GM18502 (cell line): ENCODE measurements at regions not wholly inside any gene's neighbourhood (a gene's known extent, or its start where the extent isn't known, plus 50 kb on each side); places are given as distances from the start of the nearest gene placed in this dataset.

Experiments used
- ATAC-seq: cut with Tn5 transposase; IDR thresholded peaks from one replicate; pipeline ENCODE4 v1.9.1; 2021; ENCODE audit warnings: mild to moderate bottlenecking; ENCODE audit not compliant: unreplicated experiment, poor library complexity

DNA sequence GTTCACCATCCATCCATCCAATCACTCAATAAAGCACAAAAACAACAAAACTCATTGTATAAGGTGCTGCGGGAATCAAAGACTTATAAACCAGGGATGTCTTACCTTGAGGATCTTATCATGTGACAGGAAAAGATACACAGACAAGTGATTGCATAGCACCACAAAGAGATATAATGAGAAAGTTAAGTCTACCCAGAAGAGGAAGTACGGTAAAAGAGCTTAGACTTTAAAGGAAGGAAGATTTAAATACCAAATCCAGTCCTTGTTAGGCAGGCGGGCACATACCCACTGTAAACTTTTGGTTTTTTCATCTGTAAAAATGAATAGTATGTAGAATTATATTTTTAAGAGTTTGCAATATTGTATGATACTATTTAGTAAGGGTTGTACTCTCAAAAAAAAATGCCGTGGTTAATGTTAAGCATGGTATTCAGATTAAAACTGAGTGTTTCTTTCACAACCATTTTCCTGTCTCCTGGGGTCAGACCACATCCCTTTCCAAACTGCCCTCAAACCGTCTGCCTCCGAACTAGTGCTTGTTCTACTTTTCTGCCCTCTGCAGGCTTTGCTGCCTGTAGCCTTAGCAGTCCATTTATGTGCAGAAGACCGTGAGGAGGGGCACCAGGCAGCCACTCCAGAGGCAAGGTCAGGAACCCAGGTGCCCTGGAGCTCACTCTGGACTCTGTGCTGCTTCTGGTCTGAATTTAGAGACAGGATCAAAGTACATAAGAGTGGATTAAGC lies 179.5 kb upstream of the SYNDIG1 start:
- no peak for ATAC-seq

DNA sequence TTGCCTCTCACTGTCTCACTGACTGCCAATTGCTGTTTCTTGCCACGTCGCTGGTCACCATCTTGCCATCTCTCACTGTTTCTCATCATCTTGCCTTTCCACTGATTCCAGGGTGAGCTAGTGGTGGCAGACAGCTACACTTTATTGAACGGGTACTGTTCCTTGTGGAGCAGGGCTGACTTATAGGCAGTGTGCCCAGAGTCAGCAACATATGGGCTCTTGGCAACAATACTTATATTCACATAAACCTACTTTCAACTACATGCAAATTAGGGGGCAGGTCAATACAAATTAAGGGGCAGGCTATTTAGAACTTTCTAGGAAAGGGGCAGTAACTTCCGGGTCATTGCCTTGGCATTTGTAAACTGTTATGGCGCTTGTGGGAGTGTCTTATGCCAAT lies 186.2 kb upstream of the SYNDIG1 start:
- ATAC-seq = no peak

DNA sequence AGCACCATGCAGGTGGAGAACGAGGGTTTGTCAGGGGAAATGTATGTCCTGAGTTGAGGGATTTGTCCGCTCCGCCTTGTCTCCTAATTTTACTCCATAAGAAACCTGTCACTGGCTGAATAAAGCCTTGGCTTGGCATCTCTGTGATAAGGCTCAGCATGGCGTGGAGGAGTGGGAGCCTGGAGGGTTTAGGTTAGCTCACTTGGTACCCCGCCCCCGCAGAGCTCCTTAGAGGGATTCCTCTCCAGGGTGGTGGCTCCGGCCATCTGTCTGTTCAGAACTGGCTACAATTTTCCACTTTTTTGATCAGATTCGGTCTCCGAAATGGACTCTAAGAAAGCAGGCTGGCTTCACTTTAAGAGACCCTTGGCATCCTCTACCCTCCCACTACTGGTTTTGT lies 192.2 kb upstream of the SYNDIG1 start:
- no peak for ATAC-seq

DNA sequence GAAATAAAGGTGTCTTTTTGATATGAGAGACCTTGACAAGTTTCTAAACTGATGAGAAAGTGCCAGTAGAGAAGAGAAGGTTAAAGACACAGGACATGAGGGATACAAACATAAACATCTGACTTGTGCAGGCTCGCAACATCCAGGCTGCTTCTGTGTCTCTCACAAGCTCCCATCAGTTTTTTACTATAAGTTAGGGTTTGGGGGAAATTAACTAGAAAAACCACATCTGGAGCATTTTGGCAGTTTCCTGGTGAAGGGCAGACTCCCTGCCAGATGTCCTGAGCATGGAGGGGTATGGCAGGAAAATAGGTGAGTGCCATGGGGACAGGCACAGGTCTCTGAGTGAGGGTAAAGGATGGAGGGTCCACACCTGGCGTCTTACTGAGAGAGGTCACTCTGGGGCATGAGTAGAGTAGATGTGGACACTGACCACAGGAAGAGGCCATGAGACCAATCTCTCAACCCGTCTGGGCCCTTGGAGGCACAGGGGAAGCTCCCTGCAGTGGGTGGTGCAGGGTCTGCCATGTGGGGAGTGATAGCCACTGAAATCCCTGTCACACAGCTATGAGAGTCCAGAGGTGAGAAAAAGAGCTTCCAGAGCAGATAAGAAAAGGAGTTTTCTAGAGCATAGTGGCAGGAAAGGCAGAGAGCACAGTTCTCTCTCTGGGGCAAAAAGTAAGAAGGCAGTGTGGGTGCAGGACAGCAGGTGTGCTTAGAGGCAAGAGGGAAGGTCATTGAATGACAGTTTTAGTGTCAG lies 193.3 kb upstream of the SYNDIG1 start:
- no peak for ATAC-seq

DNA sequence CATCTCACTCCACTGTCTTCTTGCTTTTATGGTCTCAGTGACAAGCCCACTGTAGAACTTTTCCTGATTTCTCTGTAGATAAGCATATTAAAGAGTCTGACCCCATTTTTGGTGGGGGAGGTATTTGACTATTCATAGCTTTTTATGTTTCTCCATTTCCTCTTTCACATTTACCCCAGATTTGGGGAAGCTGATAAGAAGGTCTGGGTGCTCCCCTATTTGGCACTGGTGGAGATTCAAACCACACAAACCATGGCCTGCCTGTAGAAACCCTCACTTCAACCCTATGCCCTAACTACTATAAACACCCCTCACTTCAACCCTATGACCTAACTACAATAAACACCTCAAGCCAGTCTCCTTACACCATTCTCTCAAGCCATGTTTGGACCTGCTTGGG lies 196.2 kb upstream of the SYNDIG1 start:
- no peak for ATAC-seq

DNA sequence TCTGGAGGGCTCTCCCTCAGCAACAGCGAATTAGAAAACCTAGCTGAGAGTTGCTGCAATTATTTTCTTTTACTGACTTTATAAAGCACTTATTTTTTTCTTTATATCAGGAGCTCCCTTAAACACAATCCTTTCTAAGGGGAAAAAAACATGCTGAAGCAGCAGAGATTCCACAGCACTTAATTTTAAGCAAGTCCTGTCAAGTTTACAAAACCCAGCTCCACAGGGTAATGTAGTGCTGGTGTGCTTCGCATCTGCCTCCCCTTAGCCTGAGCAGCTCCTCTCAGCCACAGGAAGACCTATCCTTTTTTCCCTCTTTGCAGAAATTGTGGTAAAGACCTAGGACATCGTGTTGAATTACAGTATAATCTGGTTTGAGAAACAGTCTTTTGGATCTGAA lies 208.1 kb upstream of the SYNDIG1 start:
- ATAC-seq = no peak

- no peak for ATAC-seq
These were observed 212.3 kb upstream of the SYNDIG1 start for GRCh38 chr20:24257171-24257570.

- no peak for ATAC-seq
These were observed 213.1 kb upstream of the SYNDIG1 start for GRCh38 chr20:24256307-24256706.

DNA sequence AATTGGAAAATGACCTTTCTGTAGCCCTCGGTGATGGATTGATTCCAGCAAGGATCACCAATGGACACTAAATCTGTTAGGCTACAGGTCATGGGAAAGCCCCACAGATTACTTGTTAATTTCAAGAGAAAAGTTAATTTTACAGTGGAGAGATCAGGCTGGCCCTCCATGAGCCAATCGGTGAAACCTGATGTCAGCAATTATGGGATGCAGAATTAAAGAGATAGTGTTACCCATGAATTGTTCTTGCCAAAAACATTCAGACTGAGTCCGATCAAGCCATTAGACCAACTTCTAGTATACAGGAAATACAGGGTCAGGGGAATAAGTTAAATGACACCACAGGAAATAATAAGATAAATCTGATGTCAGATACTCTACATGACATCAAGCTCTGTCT lies 214.9 kb upstream of the SYNDIG1 start:
- ATAC-seq = no peak

DNA sequence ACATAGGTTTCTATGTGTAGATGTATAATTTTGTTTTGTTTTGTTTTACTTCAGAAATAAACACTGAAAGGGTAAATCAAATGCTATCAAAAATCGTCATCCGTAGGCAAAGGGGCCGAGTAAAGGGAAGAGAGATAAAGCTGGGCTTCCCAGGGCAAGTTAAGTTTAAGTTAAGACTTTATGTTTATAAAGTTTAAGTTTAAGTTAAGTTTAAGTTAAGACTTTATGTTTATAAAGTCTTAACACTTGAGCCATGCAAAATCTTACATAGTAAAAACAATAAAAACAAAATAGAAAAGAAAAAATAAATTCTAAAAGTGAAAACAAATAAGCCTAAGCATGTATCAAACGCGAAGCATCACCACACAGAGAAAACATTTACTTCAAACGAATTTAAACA lies 216.1 kb upstream of the SYNDIG1 start:
- no peak for ATAC-seq

DNA sequence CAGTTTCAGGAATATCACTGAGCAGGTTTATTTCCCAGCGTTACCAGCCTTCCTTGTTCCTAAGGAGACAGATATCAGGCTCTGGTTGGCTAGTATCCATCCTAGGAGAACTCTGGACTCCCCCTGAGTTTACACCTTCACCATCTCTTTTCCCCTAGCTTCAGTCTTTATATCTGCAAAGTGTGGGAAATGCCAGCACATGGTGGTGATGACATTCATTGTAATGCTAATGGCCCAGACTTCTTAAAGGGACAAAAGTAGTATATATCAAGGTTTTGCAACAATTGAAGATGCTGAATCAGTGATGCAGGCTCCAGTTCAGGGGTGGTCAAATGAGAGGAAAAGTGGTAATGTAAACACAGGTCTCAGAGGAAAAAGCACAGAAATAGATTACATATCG lies 224.3 kb upstream of the SYNDIG1 start:
- no peak for ATAC-seq

- no peak for ATAC-seq
These were observed 226.7 kb upstream of the SYNDIG1 start for GRCh38 chr20:24242763-24243162.

DNA sequence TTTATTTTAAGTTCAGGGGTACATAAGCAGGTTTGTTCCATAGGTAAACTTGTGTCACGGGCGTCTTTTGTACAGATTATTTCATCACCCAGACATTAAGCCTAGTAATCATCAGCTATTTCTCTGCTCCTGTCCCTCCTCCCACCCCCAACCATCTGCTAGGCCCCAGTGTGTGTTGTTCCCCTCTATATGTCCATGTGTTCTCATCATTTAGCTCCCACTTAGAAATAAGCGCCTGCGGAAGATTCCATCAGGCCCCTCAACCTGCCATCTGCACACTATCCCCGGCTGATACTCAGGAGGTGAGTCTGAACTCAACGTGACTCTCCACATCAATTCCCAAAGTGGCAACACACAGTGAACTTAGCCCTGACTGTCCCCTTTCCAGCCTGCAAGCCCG lies 228.0 kb upstream of the SYNDIG1 start:
- ATAC-seq = no peak

GRCh38 chr20:24236963-24237362 lies 232.5 kb upstream of the SYNDIG1 start:
- ATAC-seq = no peak

DNA sequence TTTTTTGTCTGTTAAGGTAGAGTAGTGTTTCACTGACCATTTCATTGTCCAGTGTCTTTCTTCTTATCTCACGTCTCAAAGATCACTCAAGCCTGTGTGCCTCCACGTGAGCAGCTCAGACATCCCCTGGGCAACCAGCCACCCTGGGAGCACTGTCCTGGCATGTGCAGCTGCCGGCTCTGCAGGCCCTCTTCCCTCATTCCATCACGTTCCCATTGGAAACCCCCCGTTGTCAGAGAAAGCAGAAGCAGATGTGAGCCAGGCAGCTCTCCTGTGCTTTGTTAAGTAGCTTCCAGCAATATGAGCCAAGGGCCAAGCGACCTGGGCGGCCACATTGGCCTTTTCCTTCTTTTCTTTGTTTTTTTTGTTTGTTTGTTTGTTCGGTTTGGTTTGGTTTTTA lies 233.2 kb upstream of the SYNDIG1 start:
- ATAC-seq = no peak

DNA sequence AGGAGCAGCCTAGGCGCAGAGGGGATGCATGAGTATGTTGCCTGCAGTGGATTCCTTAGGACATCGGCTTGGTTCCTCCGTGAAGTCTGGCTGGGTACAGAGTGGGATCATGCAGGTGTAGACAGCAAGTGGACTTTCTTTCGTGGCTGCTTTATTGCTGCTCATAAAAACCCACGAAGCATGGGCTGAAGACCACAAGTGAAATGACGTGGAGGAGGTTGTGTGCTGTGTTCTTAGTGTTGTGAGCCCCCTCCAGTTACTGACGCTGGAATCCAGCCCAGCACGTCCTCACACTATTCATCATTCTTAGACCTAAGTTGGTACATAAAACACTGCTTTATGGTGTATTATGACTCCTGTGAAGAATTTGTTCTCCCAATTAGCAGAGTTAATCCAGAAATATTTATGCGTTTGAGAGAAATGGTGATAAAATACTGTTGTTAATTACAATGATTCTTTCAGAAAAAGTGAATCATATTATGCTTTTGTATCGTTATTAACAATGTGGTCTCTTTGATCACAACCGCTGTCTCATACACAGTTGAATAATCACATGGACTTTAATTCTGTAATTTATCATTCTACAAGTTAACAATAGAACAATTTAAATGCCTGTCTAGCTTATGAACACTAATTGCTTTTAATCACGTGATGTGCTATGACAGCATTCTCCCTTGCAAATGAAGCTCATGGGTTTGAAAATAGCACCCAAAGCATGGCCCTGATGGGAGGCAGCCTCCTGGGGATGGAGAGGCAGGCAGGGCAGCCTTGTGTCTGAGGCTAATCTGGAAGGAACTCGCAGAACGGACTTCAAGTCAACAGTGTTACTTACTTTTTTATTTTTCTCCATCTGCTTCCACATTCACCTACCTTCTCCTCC lies 233.9 kb upstream of the SYNDIG1 start:
- no peak for ATAC-seq

DNA sequence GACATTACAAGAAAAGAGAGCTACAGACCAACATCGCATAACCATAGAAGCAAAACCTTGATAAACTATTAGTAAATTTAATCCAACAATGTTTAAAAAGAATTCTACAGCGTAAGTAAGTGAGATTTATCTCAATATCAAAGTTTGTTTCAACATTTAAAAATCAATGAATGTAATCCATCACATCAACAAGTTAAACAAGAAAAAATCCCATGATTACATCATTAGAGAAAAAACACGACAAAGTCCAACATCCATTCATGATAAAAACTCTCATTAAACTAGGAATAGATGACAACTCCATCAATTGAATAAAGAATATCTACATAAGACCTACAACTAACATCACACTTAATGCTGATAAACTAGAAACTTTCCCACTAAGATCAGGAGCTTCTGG lies 239.0 kb upstream of the GGTLC1 start:
- no peak for ATAC-seq

DNA sequence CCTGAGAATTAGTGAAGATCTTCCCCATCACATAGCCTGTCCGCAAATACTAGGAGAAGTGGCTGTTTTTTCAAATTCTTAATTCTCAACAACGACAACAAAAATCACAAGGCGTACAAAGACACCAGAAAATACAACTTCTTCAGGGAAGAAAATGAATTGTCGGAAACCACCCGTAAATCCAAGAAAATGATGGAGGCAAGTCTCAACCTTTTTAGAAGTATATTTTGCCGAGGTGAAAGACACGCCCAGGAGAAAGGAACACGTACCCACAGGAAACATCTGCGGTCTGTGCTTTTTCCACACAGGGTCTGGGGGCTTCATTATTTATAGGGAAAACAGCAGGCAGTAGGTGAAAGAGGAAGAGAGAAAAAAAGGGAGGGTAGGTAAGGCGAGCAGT lies 223.9 kb upstream of the GGTLC1 start:
- no peak for ATAC-seq

DNA sequence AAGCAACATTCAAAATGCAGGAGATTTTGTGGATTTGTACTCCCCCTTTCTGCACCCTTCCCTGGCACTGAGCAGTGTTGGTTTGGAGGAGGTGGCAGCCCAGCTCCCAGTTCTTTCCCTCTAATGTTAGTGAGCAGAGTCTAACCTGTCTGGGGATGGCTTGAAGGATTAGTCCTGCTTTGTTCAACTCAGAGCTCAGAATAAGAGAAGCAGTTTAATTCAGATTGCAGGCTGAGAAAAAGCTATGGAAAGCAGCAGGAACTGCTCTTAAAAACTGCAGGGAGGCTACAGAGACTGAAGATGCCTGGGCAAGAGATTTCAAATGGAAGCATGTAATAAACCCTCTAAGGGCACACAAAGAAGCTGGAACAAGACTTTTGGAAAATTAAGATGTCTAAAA lies 223.4 kb upstream of the GGTLC1 start:
- ATAC-seq = no peak

DNA sequence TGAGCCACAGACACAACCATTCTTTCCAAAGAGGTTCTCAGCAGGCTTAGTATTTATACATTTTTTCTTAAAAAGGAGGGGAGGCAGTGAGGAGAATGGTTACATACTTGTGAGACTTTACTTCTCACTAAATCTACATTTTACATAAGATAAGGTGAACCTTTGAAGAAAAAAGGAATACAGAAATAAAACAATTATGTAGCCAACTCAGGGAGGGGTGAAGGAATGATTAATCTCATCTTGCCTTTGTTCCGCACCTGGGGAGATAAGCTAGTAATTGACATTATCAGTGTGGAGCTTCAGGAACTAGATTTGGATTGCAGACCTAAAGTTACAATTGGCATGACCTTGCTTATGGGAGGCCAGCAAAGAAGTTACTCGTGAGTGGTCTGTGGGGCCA lies 221.8 kb upstream of the GGTLC1 start:
- ATAC-seq = no peak

DNA sequence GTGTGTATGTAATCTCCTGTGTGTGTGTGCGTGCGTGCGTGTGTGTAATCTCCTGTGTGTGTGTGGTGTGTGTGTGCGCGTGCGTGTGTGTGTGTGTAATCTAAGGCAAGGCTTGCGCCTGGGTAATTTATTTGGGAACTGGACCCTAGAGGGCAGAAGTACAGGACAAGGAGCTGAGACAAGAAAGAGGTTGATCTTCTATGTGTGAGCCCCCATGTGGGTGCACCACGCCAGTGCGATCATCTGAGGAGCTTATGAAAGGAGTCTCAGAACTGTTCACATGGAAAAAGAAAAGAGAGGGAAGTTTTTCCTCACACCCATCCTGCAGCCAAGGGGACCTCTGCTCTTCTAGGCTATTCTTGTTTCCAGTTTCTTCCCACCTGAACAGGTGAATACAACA lies 220.1 kb upstream of the GGTLC1 start:
- ATAC-seq = no peak
